ENCODE measurements at regions not wholly inside any gene's neighbourhood (a gene's known extent, or its start where the extent isn't known, plus 50 kb on each side); places are given as distances from the start of the nearest gene placed in this dataset.

DNA sequence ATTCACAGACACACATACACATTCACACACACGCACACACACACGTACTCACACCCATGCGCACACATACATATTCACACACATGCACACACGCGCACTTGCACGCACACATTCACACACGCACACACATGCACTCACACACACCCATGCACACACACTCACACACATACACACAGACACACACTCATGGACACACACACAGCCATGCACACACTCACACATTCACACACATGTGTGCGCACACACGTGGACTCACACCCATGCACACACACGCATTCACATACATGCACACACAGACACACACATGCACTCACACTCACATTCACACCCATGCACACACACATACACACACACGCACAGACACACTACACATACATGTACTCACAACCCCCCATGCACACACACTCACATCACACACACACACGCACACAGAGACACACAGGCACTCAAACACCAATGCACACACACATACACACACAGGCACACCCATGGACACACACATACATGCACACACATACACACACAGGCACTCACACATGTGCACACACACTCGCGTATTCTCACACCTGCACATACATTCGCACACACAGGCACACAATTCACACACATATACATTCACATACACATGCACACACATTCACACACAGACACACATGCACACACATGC is 589.1 kb downstream of the PTPRU start:
- Histone ChIP-seq H3K27me3 (ENCODE audit: insufficient read depth, low read depth) (no peaks in the 10 kb centered on the region; the same call in 1 of the 2 replicates), H3K36me3 (ENCODE audit: insufficient read depth) (no peaks in the 10 kb centered on the region), H3K4me3 (IDR thresholded peaks at IDR 0.05; ENCODE audit: insufficient read depth, low read depth, low read length) (no peak overlapping the region), H3K9ac (no peak overlapping the region), H3K4me1 (ENCODE audit: low read depth, poor library complexity, severe bottlenecking) (no peaks in the 10 kb centered on the region), H4K20me1 (ENCODE audit: insufficient read depth) (no peaks in the 10 kb centered on the region), H3K79me2 (ENCODE audit: insufficient read depth, low read depth) (no peaks in the 10 kb centered on the region), H3K4me2 (no peak overlapping the region), H3K27ac (no peak overlapping the region), H2AFZ (ENCODE audit: low read depth) (no peak overlapping the region)
- TF ChIP-seq CTCF (conservative IDR thresholded peaks at IDR 0.05; ENCODE audit: low read depth, low read length) = no peak

DNA sequence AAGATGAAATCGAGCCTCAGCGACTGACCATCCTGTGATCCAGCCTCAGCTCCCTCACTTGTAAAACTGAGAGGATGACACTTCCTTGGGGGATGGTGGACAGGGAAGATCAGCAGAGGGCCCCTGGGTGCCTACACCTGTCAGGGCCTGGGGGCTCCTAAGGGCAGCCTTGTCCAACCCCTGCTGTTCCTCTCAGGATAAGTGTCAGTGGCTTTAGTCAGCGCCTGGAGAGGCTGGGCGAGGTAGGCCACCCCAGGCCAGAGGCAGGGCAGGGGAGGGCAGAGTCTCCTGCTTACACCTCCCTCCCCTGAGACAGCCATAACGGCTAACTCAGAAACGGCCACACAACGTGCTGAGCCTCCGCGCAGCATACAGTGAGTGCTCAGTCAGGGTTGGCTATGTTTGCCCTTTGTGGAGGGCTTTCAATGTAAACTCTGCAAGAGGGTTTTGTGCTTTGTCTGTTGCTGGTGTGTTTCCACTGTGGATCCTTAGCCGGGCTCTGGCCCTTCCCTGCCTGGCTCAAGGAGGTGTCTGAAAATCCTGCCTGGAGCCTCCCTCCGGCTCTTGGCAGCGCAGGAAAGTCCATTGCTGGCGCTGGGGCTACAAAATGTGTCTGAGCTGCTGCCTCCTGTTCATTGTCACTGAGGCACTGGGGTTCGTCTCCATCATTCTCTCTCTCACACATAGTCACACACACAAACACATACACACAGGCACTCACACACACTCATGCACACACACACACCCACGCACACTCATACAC is 588.4 kb downstream of the PTPRU start:
- Histone ChIP-seq H2AFZ (ENCODE audit: low read depth) (no peak overlapping the region), H3K27me3 (ENCODE audit: insufficient read depth, low read depth) (no peaks in the 10 kb centered on the region; the same call in 1 of the 2 replicates), H3K79me2 (ENCODE audit: insufficient read depth, low read depth) (no peaks in the 10 kb centered on the region), H3K9ac (no peak overlapping the region), H3K36me3 (ENCODE audit: insufficient read depth) (no peaks in the 10 kb centered on the region), H3K4me1 (ENCODE audit: low read depth, poor library complexity, severe bottlenecking) (no peaks in the 10 kb centered on the region), H4K20me1 (ENCODE audit: insufficient read depth) (no peaks in the 10 kb centered on the region), H3K4me3 (IDR thresholded peaks at IDR 0.05; ENCODE audit: insufficient read depth, low read depth, low read length) (no peak overlapping the region), H3K4me2 (no peak overlapping the region), H3K27ac (no peak overlapping the region)
- no peak for TF ChIP-seq CTCF (conservative IDR thresholded peaks at IDR 0.05; ENCODE audit: low read depth, low read length)

- Histone ChIP-seq H3K4me2 (no peak overlapping the region), H3K9ac (no peak overlapping the region), H2AFZ (ENCODE audit: low read depth) (no peak overlapping the region), H4K20me1 (ENCODE audit: insufficient read depth) (no peaks in the 10 kb centered on the region), H3K36me3 (ENCODE audit: insufficient read depth) (no peaks in the 10 kb centered on the region), H3K79me2 (ENCODE audit: insufficient read depth, low read depth) (no peaks in the 10 kb centered on the region), H3K27ac (no peak overlapping the region), H3K27me3 (ENCODE audit: insufficient read depth, low read depth) (no peaks in the 10 kb centered on the region; the same call in 1 of the 2 replicates), H3K4me3 (IDR thresholded peaks at IDR 0.05; ENCODE audit: insufficient read depth, low read depth, low read length) (no peak overlapping the region), H3K4me1 (ENCODE audit: low read depth, poor library complexity, severe bottlenecking) (no peaks in the 10 kb centered on the region)
- no peak for TF ChIP-seq CTCF (conservative IDR thresholded peaks at IDR 0.05; ENCODE audit: low read depth, low read length)
These were observed 587.7 kb downstream of the PTPRU start for GRCh38 chr1:29824025-29824424.

DNA sequence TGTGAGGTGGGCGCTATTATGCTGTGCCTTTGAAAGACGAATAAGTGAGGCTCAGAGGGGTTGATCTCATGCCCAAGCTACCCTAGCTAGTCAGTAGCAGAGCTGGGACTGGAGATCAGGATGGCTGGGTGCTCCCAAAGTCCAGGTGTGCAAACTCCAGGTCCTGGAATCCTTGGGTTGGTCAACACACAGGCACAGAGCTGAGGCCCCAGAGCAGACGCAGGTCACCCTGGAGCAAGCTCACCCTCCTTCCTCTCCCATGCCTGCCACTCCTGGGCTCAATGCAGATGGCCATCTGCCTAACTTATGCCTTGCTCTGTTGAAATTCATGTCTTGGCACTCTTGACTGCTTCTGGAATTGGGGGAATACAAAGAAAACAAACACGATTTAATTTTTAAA is 587.2 kb downstream of the PTPRU start:
- Histone ChIP-seq H3K27me3 (ENCODE audit: insufficient read depth, low read depth) (no peaks in the 10 kb centered on the region; the same call in 1 of the 2 replicates), H3K4me3 (IDR thresholded peaks at IDR 0.05; ENCODE audit: insufficient read depth, low read depth, low read length) (no peak overlapping the region), H3K79me2 (ENCODE audit: insufficient read depth, low read depth) (no peaks in the 10 kb centered on the region), H3K4me1 (ENCODE audit: low read depth, poor library complexity, severe bottlenecking) (no peaks in the 10 kb centered on the region), H3K36me3 (ENCODE audit: insufficient read depth) (no peaks in the 10 kb centered on the region), H2AFZ (ENCODE audit: low read depth) (no peak overlapping the region), H3K9ac (no peak overlapping the region), H3K27ac (no peak overlapping the region), H3K4me2 (no peak overlapping the region), H4K20me1 (ENCODE audit: insufficient read depth) (no peaks in the 10 kb centered on the region)
- TF ChIP-seq CTCF (conservative IDR thresholded peaks at IDR 0.05; ENCODE audit: low read depth, low read length) = no peak

Data from KMS-11 (cell line).